ENCODE measurements at regions not wholly inside any gene's neighbourhood (a gene's known extent, or its start where the extent isn't known, plus 50 kb on each side); places are given as distances from the start of the nearest gene placed in this dataset.

- TF ChIP-seq POLR2AphosphoS5 (IDR thresholded peaks at IDR 0.05; ENCODE audit: low read depth, low read length): no peak
- TF ChIP-seq PAX5 (IDR thresholded peaks at IDR 0.05; ENCODE audit: insufficient read depth, low read length, severe bottlenecking): no peak
- TF ChIP-seq SPI1 (IDR thresholded peaks at IDR 0.05; ENCODE audit: low read depth, low read length): no peak
- no peak for TF ChIP-seq TAF1 (IDR thresholded peaks at IDR 0.05; ENCODE audit: low read depth, low read length)
- TF ChIP-seq POU2F2 (IDR thresholded peaks at IDR 0.05; ENCODE audit: low read depth, low read length): no peak
- TF ChIP-seq POLR2A (IDR thresholded peaks at IDR 0.05; ENCODE audit: low read depth, low read length): no peak
- DNase-seq (ENCODE audit: insufficient read length, low spot score): no peak
- FAIRE-seq: no peak
Observed at GRCh38 chr1:58089898-58090534, 456.5 kb downstream of the OMA1 start.

- TF ChIP-seq SPI1 (IDR thresholded peaks at IDR 0.05; ENCODE audit: low read depth, low read length): no peak
- no peak for TF ChIP-seq POLR2A (IDR thresholded peaks at IDR 0.05; ENCODE audit: low read depth, low read length)
- TF ChIP-seq POU2F2 (IDR thresholded peaks at IDR 0.05; ENCODE audit: low read depth, low read length): no peak
- TF ChIP-seq PAX5 (IDR thresholded peaks at IDR 0.05; ENCODE audit: insufficient read depth, low read length, severe bottlenecking): no peak
- TF ChIP-seq TAF1 (IDR thresholded peaks at IDR 0.05; ENCODE audit: low read depth, low read length): no peak
- no peak for TF ChIP-seq POLR2AphosphoS5 (IDR thresholded peaks at IDR 0.05; ENCODE audit: low read depth, low read length)
- DNase-seq (ENCODE audit: insufficient read length, low spot score) (no peak), FAIRE-seq (no peak)
Observed at GRCh38 chr1:58084266-58084665, 462.3 kb downstream of the OMA1 start.

- DNase-seq (ENCODE audit: insufficient read length, low spot score) (no peak), FAIRE-seq (no peak)
- TF ChIP-seq PAX5 (IDR thresholded peaks at IDR 0.05; ENCODE audit: insufficient read depth, low read length, severe bottlenecking) (no peak), SPI1 (IDR thresholded peaks at IDR 0.05; ENCODE audit: low read depth, low read length) (no peak), TAF1 (IDR thresholded peaks at IDR 0.05; ENCODE audit: low read depth, low read length) (no peak), POU2F2 (IDR thresholded peaks at IDR 0.05; ENCODE audit: low read depth, low read length) (no peak), POLR2A (IDR thresholded peaks at IDR 0.05; ENCODE audit: low read depth, low read length) (no peak), POLR2AphosphoS5 (IDR thresholded peaks at IDR 0.05; ENCODE audit: low read depth, low read length) (no peak)
Observed at GRCh38 chr1:58082596-58082995, 463.9 kb downstream of the OMA1 start.

- FAIRE-seq (no peak), DNase-seq (ENCODE audit: insufficient read length, low spot score) (no peak)
- no peak for TF ChIP-seq POLR2AphosphoS5 (IDR thresholded peaks at IDR 0.05; ENCODE audit: low read depth, low read length)
- no peak for TF ChIP-seq PAX5 (IDR thresholded peaks at IDR 0.05; ENCODE audit: insufficient read depth, low read length, severe bottlenecking)
- TF ChIP-seq TAF1 (IDR thresholded peaks at IDR 0.05; ENCODE audit: low read depth, low read length): no peak
- no peak for TF ChIP-seq POLR2A (IDR thresholded peaks at IDR 0.05; ENCODE audit: low read depth, low read length)
- TF ChIP-seq SPI1 (IDR thresholded peaks at IDR 0.05; ENCODE audit: low read depth, low read length): no peak
- TF ChIP-seq POU2F2 (IDR thresholded peaks at IDR 0.05; ENCODE audit: low read depth, low read length): no peak
Observed at GRCh38 chr1:58076258-58076657, 470.3 kb downstream of the OMA1 start.

GRCh38 chr1:58075188-58075578 lies 471.3 kb downstream of the OMA1 start:
- DNase-seq (ENCODE audit: insufficient read length, low spot score) (no peak), FAIRE-seq (no peak)
- TF ChIP-seq SPI1 (IDR thresholded peaks at IDR 0.05; ENCODE audit: low read depth, low read length) (no peak), POU2F2 (IDR thresholded peaks at IDR 0.05; ENCODE audit: low read depth, low read length) (no peak), TAF1 (IDR thresholded peaks at IDR 0.05; ENCODE audit: low read depth, low read length) (no peak), POLR2A (IDR thresholded peaks at IDR 0.05; ENCODE audit: low read depth, low read length) (no peak), PAX5 (IDR thresholded peaks at IDR 0.05; ENCODE audit: insufficient read depth, low read length, severe bottlenecking) (no peak), POLR2AphosphoS5 (IDR thresholded peaks at IDR 0.05; ENCODE audit: low read depth, low read length) (no peak)

GRCh38 chr1:58072450-58072849 lies 474.1 kb downstream of the OMA1 start:
- no peak for TF ChIP-seq POLR2AphosphoS5 (IDR thresholded peaks at IDR 0.05; ENCODE audit: low read depth, low read length)
- no peak for TF ChIP-seq SPI1 (IDR thresholded peaks at IDR 0.05; ENCODE audit: low read depth, low read length)
- TF ChIP-seq POU2F2 (IDR thresholded peaks at IDR 0.05; ENCODE audit: low read depth, low read length): no peak
- TF ChIP-seq POLR2A (IDR thresholded peaks at IDR 0.05; ENCODE audit: low read depth, low read length): no peak
- TF ChIP-seq PAX5 (IDR thresholded peaks at IDR 0.05; ENCODE audit: insufficient read depth, low read length, severe bottlenecking): no peak
- FAIRE-seq (no peak), DNase-seq (ENCODE audit: insufficient read length, low spot score) (no peak)

GRCh38 chr1:58067082-58067481 lies 479.4 kb downstream of the OMA1 start:
- DNase-seq (ENCODE audit: insufficient read length, low spot score): no peak
- TF ChIP-seq TAF1 (IDR thresholded peaks at IDR 0.05; ENCODE audit: low read depth, low read length) (no peak), PAX5 (IDR thresholded peaks at IDR 0.05; ENCODE audit: insufficient read depth, low read length, severe bottlenecking) (no peak), POU2F2 (IDR thresholded peaks at IDR 0.05; ENCODE audit: low read depth, low read length) (no peak), POLR2A (IDR thresholded peaks at IDR 0.05; ENCODE audit: low read depth, low read length) (no peak), POLR2AphosphoS5 (IDR thresholded peaks at IDR 0.05; ENCODE audit: low read depth, low read length) (no peak), SPI1 (IDR thresholded peaks at IDR 0.05; ENCODE audit: low read depth, low read length) (no peak)
- no peak for FAIRE-seq

GRCh38 chr1:58065520-58065919 lies 481.0 kb downstream of the OMA1 start:
- DNase-seq (ENCODE audit: insufficient read length, low spot score) (no peak), FAIRE-seq (no peak)
- TF ChIP-seq SPI1 (IDR thresholded peaks at IDR 0.05; ENCODE audit: low read depth, low read length) (no peak), PAX5 (IDR thresholded peaks at IDR 0.05; ENCODE audit: insufficient read depth, low read length, severe bottlenecking) (no peak), TAF1 (IDR thresholded peaks at IDR 0.05; ENCODE audit: low read depth, low read length) (no peak), POLR2A (IDR thresholded peaks at IDR 0.05; ENCODE audit: low read depth, low read length) (no peak), POLR2AphosphoS5 (IDR thresholded peaks at IDR 0.05; ENCODE audit: low read depth, low read length) (no peak), POU2F2 (IDR thresholded peaks at IDR 0.05; ENCODE audit: low read depth, low read length) (no peak)

- no peak for TF ChIP-seq POLR2AphosphoS5 (IDR thresholded peaks at IDR 0.05; ENCODE audit: low read depth, low read length)
- TF ChIP-seq SPI1 (IDR thresholded peaks at IDR 0.05; ENCODE audit: low read depth, low read length): no peak
- no peak for TF ChIP-seq POLR2A (IDR thresholded peaks at IDR 0.05; ENCODE audit: low read depth, low read length)
- no peak for TF ChIP-seq TAF1 (IDR thresholded peaks at IDR 0.05; ENCODE audit: low read depth, low read length)
- no peak for TF ChIP-seq POU2F2 (IDR thresholded peaks at IDR 0.05; ENCODE audit: low read depth, low read length)
- TF ChIP-seq PAX5 (IDR thresholded peaks at IDR 0.05; ENCODE audit: insufficient read depth, low read length, severe bottlenecking): no peak
- no peak for FAIRE-seq
- DNase-seq (ENCODE audit: insufficient read length, low spot score): no peak
Observed at GRCh38 chr1:58064166-58064565, 482.4 kb downstream of the OMA1 start.
